Lung (tissue), 11 donors: ENCODE measurements at regions not wholly inside any gene's neighbourhood (a gene's known extent, or its start where the extent isn't known, plus 50 kb on each side); places are given as distances from the start of the nearest gene placed in this dataset.

ENCODE experiments used
- ATAC-seq: fragments of 200-7000 bp; cut with Tn5 transposase; one replicate; pipeline ENCODE4 v1.9.1; 2020; ENCODE audit warnings: moderate number of reproducible peaks; ENCODE audit not compliant: insufficient read depth, low FRiP score
- DNase-seq, 3 donors: peaks; one replicate each; pipeline ENCODE4 v3.0.0-alpha.2; 2013 to 2017
- H3K27ac ChIP-seq, 2 donors: one replicate each; pipeline ENCODE4 v1.5.1; 2013; ENCODE audit warnings: mild to moderate bottlenecking in 2 of 2, moderate library complexity in 2 of 2, control low read depth in 1 of 2, inconsistent platforms in 1 of 2, low read depth in 1 of 2, low read length in 1 of 2
- H3K27me3 ChIP-seq, 3 donors: one replicate each; pipeline ENCODE4 v1.5.1; 2013; ENCODE audit warnings: low read length in 2 of 3; ENCODE audit not compliant: control insufficient read depth in 3 of 3, insufficient read depth in 3 of 3
- H3K36me3 ChIP-seq, 4 donors: one replicate each; pipeline ENCODE4 v1.5.1; 2013; ENCODE audit warnings: low read length in 4 of 4, mild to moderate bottlenecking in 1 of 4, moderate library complexity in 1 of 4; ENCODE audit not compliant: control insufficient read depth in 4 of 4, insufficient read depth in 4 of 4
- H3K4me1 ChIP-seq, 5 donors: one replicate each; pipeline ENCODE4 v1.5.1; 2013; ENCODE audit warnings: low read length in 5 of 5, mild to moderate bottlenecking in 2 of 5, moderate library complexity in 1 of 5; ENCODE audit not compliant: control insufficient read depth in 5 of 5, insufficient read depth in 5 of 5
- H3K4me3 ChIP-seq: one replicate; pipeline ENCODE4 v1.5.1; 2013; ENCODE audit warnings: mild to moderate bottlenecking, control low read depth, moderate library complexity
- H3K9ac ChIP-seq, 2 donors: one replicate each; pipeline ENCODE4 v1.5.1; 2013; ENCODE audit warnings: low read length in 2 of 2, control low read depth in 1 of 2; ENCODE audit not compliant: insufficient read depth in 1 of 2
- H3K9me3 ChIP-seq, 4 donors: one replicate each; pipeline ENCODE4 v1.5.1; 2013; ENCODE audit warnings: low read length in 3 of 4, mild to moderate bottlenecking in 1 of 4, moderate library complexity in 1 of 4; ENCODE audit not compliant: control insufficient read depth in 4 of 4, insufficient read depth in 3 of 4
- CTCF ChIP-seq: IDR thresholded peaks from 2 replicates; pipeline ENCODE4 v1.5.1; 2012; ENCODE audit warnings: mild to moderate bottlenecking; ENCODE audit errors: control extremely low read depth, extremely low read depth
- WGBS, 2 donors: extraction: QIAGEN DNeasy Blood & Tissue Kit; methylation state at CpG; one replicate each; pipeline ENCODE4 v1.1.7; 2013; 5-methylcytosine and 5-hydroxymethylcytosine counted together
- donor health status: control.
- donor health status: control.
- donor health status: Bipolar disorder and iron deficiency.
- donor health status: healthy.
- donor health status: DM: yes; HTN: yes; CAD: no.

GRCh38 chr4:18932730-18933339 is 911.3 kb upstream of the LCORL start:
- Histone ChIP-seq H3K9ac (no peak overlapping the region), H3K4me1 (peaks cover 0 to 2% (median 0%) of the 10 kb centered on the region in 5 donors), H3K27me3 (no peaks in the 10 kb centered on the region), H3K36me3 (no peaks in the 10 kb centered on the region), H3K4me3 (no peak overlapping the region), H3K9me3 (no peaks in the 10 kb centered on the region), H3K27ac (no peak overlapping the region)
- ATAC-seq (no peak), DNase-seq (no peak)
- 79 to 90% methylated on average over 1 of the region's 1 CpG for WGBS, 2 donors
- TF ChIP-seq CTCF: no peak

- no peak for DNase-seq
- Histone ChIP-seq H3K27me3 (no peaks in the 10 kb centered on the region), H3K4me3 (no peak overlapping the region), H3K9me3 (no peaks in the 10 kb centered on the region), H3K4me1 (peaks cover 0 to 2% (median 0%) of the 10 kb centered on the region in 5 donors), H3K27ac (no peak overlapping the region), H3K9ac (no peak overlapping the region), H3K36me3 (no peaks in the 10 kb centered on the region)
- no peak for ATAC-seq
- WGBS, 2 donors: 86 to 93% methylated on average over 1 of the region's 1 CpG
- TF ChIP-seq CTCF: no peak
Observed at GRCh38 chr4:18931643-18932377, 910.3 kb upstream of the LCORL start.

- no peak overlapping the region for H3K9ac ChIP-seq
- no peak overlapping the region for H3K4me3 ChIP-seq
- H3K36me3 ChIP-seq: no peaks in the 10 kb centered on the region
- DNase-seq (no peak), ATAC-seq (no peak)
- no peaks in the 10 kb centered on the region for H3K9me3 ChIP-seq
- no peaks in the 10 kb centered on the region for H3K27me3 ChIP-seq
- peaks cover 0 to 2% (median 0%) of the 10 kb centered on the region in 5 donors for H3K4me1 ChIP-seq
- 80 to 82% methylated on average over 6 of the region's 6 CpGs for WGBS, 2 donors
- no peak overlapping the region for H3K27ac ChIP-seq
- TF ChIP-seq CTCF: no peak
Observed at GRCh38 chr4:18930487-18930886, 908.9 kb upstream of the LCORL start.
